ENCODE measurements at regions not wholly inside any gene's neighbourhood (a gene's known extent, or its start where the extent isn't known, plus 50 kb on each side); places are given as distances from the start of the nearest gene placed in this dataset.
"Not testable (repeated sequence)": the region's sequence is repeated elsewhere in the genome, so short reads cannot be mapped to it uniquely, and the experiment has no call there.

DNA sequence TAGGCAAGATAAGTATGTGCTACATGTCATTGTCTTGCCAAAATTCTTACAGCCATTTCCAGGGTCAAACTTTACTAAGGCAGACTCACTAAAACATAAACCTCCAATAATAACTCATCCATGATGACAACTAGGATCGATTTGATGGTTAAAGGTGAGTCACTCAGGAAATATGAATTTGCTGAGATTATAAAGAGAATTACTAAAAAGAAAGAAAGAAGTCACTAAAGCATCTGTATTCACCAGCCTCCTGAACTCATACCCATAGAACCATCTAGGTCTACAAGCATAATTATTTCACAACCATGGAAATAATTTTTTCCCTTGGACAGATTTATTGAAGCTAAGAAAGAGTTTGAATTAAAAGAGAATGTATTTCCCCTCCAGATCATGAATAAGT lies 258.6 kb downstream of the TLE1 start:
- H3K36me3 ChIP-seq (ENCODE audit: control insufficient read depth, insufficient read depth, low read length), result no peaks in the 10 kb centered on the region
- H3K27ac ChIP-seq (ENCODE audit: low read depth, low read length, severe bottlenecking), result no peak overlapping the region
- no peaks in the 10 kb centered on the region for H3K4me1 ChIP-seq (ENCODE audit: control insufficient read depth, insufficient read depth, low read length, poor library complexity, severe bottlenecking)
- H3K4me3 ChIP-seq (ENCODE audit: extremely low read depth, insufficient read depth, low read length, poor library complexity, severe bottlenecking), result no peak overlapping the region
- no CpG with 5 or more reads among the region's 1 CpG for WGBS, 2 experiments (ENCODE audit: insufficient coverage in 2 of 2)
- peaks cover 9% of the 10 kb centered on the region for H3K9me3 ChIP-seq (ENCODE audit: control insufficient read depth, low read length)

GRCh38 chr9:81427870-81428269 lies 261.5 kb downstream of the TLE1 start:
- Histone ChIP-seq H3K36me3 (ENCODE audit: control insufficient read depth, insufficient read depth, low read length) (no peaks in the 10 kb centered on the region), H3K9me3 (ENCODE audit: control insufficient read depth, low read length) (peaks cover 9% of the 10 kb centered on the region), H3K4me3 (ENCODE audit: extremely low read depth, insufficient read depth, low read length, poor library complexity, severe bottlenecking) (no peak overlapping the region), H3K4me1 (ENCODE audit: control insufficient read depth, insufficient read depth, low read length, poor library complexity, severe bottlenecking) (no peaks in the 10 kb centered on the region), H3K27ac (ENCODE audit: low read depth, low read length, severe bottlenecking) (no peak overlapping the region)
- 92 to 100% methylated on average over 1 of the region's 1 CpG for WGBS, 2 experiments (ENCODE audit: insufficient coverage in 2 of 2)

DNA sequence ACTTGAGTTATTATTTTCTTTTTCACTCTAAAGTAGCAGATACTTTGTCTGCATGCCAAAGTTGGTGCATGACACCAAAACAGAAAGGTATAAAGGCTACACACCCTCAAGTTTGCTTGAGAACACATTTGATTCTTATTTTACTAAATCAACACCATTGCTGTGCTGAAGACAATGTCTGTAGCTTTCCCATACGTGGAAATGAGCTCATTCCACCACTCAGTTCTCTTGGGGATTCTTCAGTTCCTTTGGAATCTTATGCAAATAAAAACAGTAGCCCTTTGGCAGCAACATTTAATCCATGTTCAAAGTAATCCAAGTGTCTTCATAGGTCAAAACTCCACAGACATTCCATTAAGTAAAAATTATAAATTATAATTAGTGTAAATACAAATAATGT lies 264.9 kb downstream of the TLE1 start:
- no peaks in the 10 kb centered on the region for H3K4me1 ChIP-seq (ENCODE audit: control insufficient read depth, insufficient read depth, low read length, poor library complexity, severe bottlenecking)
- WGBS, 2 experiments (ENCODE audit: insufficient coverage in 2 of 2), result 43 to 78% methylated on average over 1 of the region's 1 CpG

GRCh38 chr9:81423589-81424326 lies 265.6 kb downstream of the TLE1 start:
- no peak overlapping the region for H3K4me3 ChIP-seq (ENCODE audit: extremely low read depth, insufficient read depth, low read length, poor library complexity, severe bottlenecking)
- H3K9me3 ChIP-seq (ENCODE audit: control insufficient read depth, low read length), result peaks cover 5% of the 10 kb centered on the region
- H3K27ac ChIP-seq (ENCODE audit: low read depth, low read length, severe bottlenecking), result no peak overlapping the region
- no peaks in the 10 kb centered on the region for H3K36me3 ChIP-seq (ENCODE audit: control insufficient read depth, insufficient read depth, low read length)
- no peaks in the 10 kb centered on the region for H3K4me1 ChIP-seq (ENCODE audit: control insufficient read depth, insufficient read depth, low read length, poor library complexity, severe bottlenecking)

More for the DNA sequence above, 264.9 kb downstream of the TLE1 start:
- H3K9me3 ChIP-seq (ENCODE audit: control insufficient read depth, low read length), result peaks cover 5% of the 10 kb centered on the region
- H3K36me3 ChIP-seq (ENCODE audit: control insufficient read depth, insufficient read depth, low read length), result no peaks in the 10 kb centered on the region
- H3K27ac ChIP-seq (ENCODE audit: low read depth, low read length, severe bottlenecking), result no peak overlapping the region
- H3K4me3 ChIP-seq (ENCODE audit: extremely low read depth, insufficient read depth, low read length, poor library complexity, severe bottlenecking), result no peak overlapping the region

DNA sequence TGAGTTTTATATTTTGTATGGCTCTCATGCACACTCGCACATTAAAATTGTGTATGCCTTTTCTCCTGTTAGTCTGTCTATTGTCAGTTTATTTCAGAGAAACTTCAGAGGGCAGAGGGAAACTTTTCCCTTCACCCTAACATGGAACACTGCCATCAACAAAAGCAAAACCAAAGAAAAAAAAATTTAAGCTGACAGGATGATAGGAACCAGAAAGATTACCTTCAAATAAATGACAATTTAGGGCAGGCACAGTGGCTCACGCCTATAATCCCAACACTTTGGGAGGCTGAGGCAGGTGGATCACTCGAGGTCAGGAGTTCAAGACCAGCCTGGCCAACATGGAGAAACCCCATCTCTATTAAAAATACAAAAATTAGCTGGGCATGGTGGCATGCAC lies 268.3 kb downstream of the TLE1 start:
- not testable (repeated sequence) for H3K4me1 ChIP-seq (ENCODE audit: control insufficient read depth, insufficient read depth, low read length, poor library complexity, severe bottlenecking); H3K4me3 ChIP-seq (ENCODE audit: extremely low read depth, insufficient read depth, low read length, poor library complexity, severe bottlenecking); H3K9me3 ChIP-seq (ENCODE audit: control insufficient read depth, low read length); H3K27ac ChIP-seq (ENCODE audit: low read depth, low read length, severe bottlenecking); H3K36me3 ChIP-seq (ENCODE audit: control insufficient read depth, insufficient read depth, low read length)
- 83% methylated on average over 2 of the region's 3 CpGs; no CpG with 5 or more reads in 1 of the 2 experiments for WGBS, 2 experiments (ENCODE audit: insufficient coverage in 2 of 2)

- H3K4me1 ChIP-seq (ENCODE audit: control insufficient read depth, insufficient read depth, low read length, poor library complexity, severe bottlenecking), result peaks cover 3% of the 10 kb centered on the region
- H3K9me3 ChIP-seq (ENCODE audit: control insufficient read depth, low read length), result no peaks in the 10 kb centered on the region
- H3K27ac ChIP-seq (ENCODE audit: low read depth, low read length, severe bottlenecking), result no peak overlapping the region
- no peaks in the 10 kb centered on the region for H3K36me3 ChIP-seq (ENCODE audit: control insufficient read depth, insufficient read depth, low read length)
- H3K4me3 ChIP-seq (ENCODE audit: extremely low read depth, insufficient read depth, low read length, poor library complexity, severe bottlenecking), result no peak overlapping the region
- WGBS, 2 experiments (ENCODE audit: insufficient coverage in 2 of 2), result no CpG with 5 or more reads among the region's 1 CpG
Measured at GRCh38 chr9:81420024-81420423, 269.3 kb downstream of the TLE1 start.

- H3K27ac ChIP-seq (ENCODE audit: low read depth, low read length, severe bottlenecking), result no peak overlapping the region
Measured at GRCh38 chr9:81417941-81418340, 271.4 kb downstream of the TLE1 start.

DNA sequence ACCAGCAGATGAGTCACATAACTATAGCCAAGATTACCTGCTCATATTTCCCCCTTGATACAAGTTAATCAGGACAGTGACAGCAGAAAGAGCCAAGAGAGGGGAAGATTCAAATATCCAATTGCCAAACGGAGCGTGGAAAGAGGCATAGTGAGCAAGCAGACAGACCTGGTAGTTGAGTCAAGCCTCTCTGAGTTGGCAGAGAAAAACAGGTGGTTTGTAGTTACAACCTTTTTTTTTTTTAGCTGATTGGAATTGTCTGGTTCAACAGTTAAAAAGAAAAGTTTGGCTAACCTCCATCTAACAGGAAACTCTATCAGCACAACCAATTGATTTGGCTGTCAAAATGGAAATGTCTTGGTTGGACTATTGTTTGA lies 272.1 kb downstream of the TLE1 start:
- Histone ChIP-seq H3K4me1 (ENCODE audit: control insufficient read depth, insufficient read depth, low read length, poor library complexity, severe bottlenecking) (peaks cover 3% of the 10 kb centered on the region), H3K36me3 (ENCODE audit: control insufficient read depth, insufficient read depth, low read length) (no peaks in the 10 kb centered on the region), H3K9me3 (ENCODE audit: control insufficient read depth, low read length) (no peaks in the 10 kb centered on the region), H3K4me3 (ENCODE audit: extremely low read depth, insufficient read depth, low read length, poor library complexity, severe bottlenecking) (no peak overlapping the region), H3K27ac (ENCODE audit: low read depth, low read length, severe bottlenecking) (no peak overlapping the region)
- 91 to 95% methylated on average over 2 of the region's 2 CpGs for WGBS, 2 experiments (ENCODE audit: insufficient coverage in 2 of 2)

More at GRCh38 chr9:81417941-81418340, 271.4 kb downstream of the TLE1 start:
- Histone ChIP-seq H3K36me3 (ENCODE audit: control insufficient read depth, insufficient read depth, low read length) (no peaks in the 10 kb centered on the region), H3K4me1 (ENCODE audit: control insufficient read depth, insufficient read depth, low read length, poor library complexity, severe bottlenecking) (peaks cover 3% of the 10 kb centered on the region), H3K9me3 (ENCODE audit: control insufficient read depth, low read length) (no peaks in the 10 kb centered on the region), H3K4me3 (ENCODE audit: extremely low read depth, insufficient read depth, low read length, poor library complexity, severe bottlenecking) (no peak overlapping the region)

DNA sequence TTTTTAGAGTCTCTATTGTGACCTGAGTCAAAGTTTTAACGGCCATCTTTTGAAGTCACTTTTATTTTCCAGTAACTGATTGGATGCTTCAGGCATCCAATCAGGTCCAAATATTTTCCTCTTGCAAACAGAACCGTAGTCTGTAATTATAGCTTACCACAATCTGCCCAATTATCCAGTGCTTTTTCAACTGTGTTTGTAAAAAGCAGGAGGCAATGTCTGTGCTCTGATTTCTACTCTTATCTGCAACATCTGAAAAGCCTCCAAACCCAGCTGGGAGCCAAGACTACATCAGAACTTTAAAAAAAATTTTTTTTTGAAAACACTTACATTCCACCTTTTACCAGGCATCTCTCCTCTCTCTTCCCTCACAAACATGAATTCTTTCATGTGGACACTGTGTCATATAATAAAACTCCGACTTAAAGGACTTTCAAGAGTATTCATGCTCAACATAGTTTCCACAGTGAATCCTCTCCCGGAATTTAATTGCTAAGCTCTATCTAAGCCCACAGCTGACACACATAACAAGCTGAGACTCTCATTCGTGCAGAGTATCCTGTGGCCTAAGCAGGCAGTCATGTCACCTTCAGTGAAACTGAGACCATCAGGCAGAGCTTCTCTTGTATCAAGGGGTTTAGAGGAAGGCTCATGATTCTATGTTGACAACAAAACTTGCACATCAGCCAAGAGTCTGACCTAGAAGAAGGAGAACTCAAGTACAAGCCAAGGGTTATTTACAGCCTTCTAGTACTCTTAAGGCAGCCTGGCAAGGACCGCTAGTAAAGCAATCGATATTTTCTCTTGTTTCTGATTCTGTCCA lies 272.7 kb downstream of the TLE1 start:
- Histone ChIP-seq H3K4me3 (ENCODE audit: extremely low read depth, insufficient read depth, low read length, poor library complexity, severe bottlenecking) (no peak overlapping the region), H3K36me3 (ENCODE audit: control insufficient read depth, insufficient read depth, low read length) (no peaks in the 10 kb centered on the region), H3K4me1 (ENCODE audit: control insufficient read depth, insufficient read depth, low read length, poor library complexity, severe bottlenecking) (peaks cover 3% of the 10 kb centered on the region), H3K27ac (ENCODE audit: low read depth, low read length, severe bottlenecking) (no peak overlapping the region), H3K9me3 (ENCODE audit: control insufficient read depth, low read length) (peaks cover 4% of the 10 kb centered on the region)
- 93 to 95% methylated on average over 5 to 6 of the region's 7 CpGs for WGBS, 2 experiments (ENCODE audit: insufficient coverage in 2 of 2)

GRCh38 chr9:81414836-81415235 lies 274.5 kb downstream of the TLE1 start:
- Histone ChIP-seq H3K27ac (ENCODE audit: low read depth, low read length, severe bottlenecking) (no peak overlapping the region), H3K36me3 (ENCODE audit: control insufficient read depth, insufficient read depth, low read length) (no peaks in the 10 kb centered on the region), H3K4me3 (ENCODE audit: extremely low read depth, insufficient read depth, low read length, poor library complexity, severe bottlenecking) (no peak overlapping the region), H3K4me1 (ENCODE audit: control insufficient read depth, insufficient read depth, low read length, poor library complexity, severe bottlenecking) (peaks cover 3% of the 10 kb centered on the region), H3K9me3 (ENCODE audit: control insufficient read depth, low read length) (peaks cover 4% of the 10 kb centered on the region)
- no CpG with 5 or more reads among the region's 1 CpG for WGBS, 2 experiments (ENCODE audit: insufficient coverage in 2 of 2)

DNA sequence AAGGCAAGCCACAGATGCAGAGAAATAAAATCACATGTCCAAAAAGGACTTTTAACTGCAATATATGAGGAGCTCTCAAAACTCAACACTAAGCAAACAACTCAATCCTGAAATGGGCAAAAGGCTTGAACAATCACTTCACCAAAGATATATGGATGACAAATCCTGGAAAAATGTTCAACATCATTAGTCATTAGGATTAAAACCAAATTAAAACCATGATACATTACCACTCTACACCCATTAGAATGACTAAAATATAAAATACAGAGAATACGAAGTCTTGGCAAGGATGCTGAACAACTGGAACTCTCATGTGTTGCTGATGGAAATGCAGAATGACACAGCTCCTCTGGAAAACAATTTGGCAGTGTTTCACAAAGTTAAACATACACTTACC lies 277.4 kb downstream of the TLE1 start:
- no peaks in the 10 kb centered on the region for H3K36me3 ChIP-seq (ENCODE audit: control insufficient read depth, insufficient read depth, low read length)
- peaks cover 2% of the 10 kb centered on the region for H3K4me1 ChIP-seq (ENCODE audit: control insufficient read depth, insufficient read depth, low read length, poor library complexity, severe bottlenecking)
- no peak overlapping the region for H3K4me3 ChIP-seq (ENCODE audit: extremely low read depth, insufficient read depth, low read length, poor library complexity, severe bottlenecking)
- WGBS, 2 experiments (ENCODE audit: insufficient coverage in 2 of 2), result no CpG with 5 or more reads among the region's 1 CpG
- H3K27ac ChIP-seq (ENCODE audit: low read depth, low read length, severe bottlenecking), result no peak overlapping the region
- peaks cover 4% of the 10 kb centered on the region for H3K9me3 ChIP-seq (ENCODE audit: control insufficient read depth, low read length)
